GM19395 (cell line): ENCODE measurements at regions not wholly inside any gene's neighbourhood (a gene's known extent, or its start where the extent isn't known, plus 50 kb on each side); places are given as distances from the start of the nearest gene placed in this dataset.
"Not testable (repeated sequence)": the region's sequence is repeated elsewhere in the genome, so short reads cannot be mapped to it uniquely, and the experiment has no call there.

Source experiments
- ATAC-seq: cut with Tn5 transposase; IDR thresholded peaks from one replicate; pipeline ENCODE4 v1.9.1; 2021; ENCODE audit warnings: mild to moderate bottlenecking, moderate library complexity; ENCODE audit not compliant: unreplicated experiment

DNA sequence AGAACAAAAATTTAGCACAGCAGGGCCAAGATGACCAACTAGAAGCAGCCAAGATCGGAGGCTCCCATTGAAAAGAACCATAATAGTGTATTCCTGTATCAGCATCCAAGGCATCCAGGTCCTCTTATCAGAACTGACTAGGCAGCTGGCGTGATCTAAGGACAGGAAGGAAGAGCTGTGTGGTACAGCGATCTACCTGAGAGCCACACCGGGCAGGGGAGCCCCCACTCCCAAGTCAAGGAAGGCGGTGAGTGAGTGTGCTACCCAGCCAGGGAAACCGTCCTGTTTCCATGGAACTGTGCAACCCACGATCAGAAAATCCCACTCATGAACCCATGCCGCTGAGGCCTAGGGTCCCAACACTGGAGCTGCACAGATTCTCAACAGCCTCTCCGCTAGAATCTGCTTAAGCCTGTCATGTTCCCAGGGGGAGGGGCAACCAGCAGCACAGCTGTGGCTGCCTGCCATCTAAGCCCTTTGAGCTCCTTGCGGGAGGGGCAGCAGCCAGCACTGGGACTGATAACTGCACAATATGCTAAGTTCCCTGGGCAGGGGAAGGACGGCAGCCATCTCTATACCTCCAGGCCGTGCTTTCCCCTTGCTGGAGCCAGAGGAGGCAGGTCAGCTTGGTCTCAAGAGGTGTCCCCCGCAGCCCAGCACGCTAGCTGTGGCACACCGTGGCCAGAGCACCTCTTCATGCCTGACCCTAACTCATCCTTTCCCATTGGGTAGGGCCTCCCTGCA is 213.0 kb upstream of the SMIM30 start:
- ATAC-seq, result no peak

- no peak for ATAC-seq
Measured at GRCh38 chr7:113321201-113321600, 202.8 kb upstream of the SMIM30 start.

DNA sequence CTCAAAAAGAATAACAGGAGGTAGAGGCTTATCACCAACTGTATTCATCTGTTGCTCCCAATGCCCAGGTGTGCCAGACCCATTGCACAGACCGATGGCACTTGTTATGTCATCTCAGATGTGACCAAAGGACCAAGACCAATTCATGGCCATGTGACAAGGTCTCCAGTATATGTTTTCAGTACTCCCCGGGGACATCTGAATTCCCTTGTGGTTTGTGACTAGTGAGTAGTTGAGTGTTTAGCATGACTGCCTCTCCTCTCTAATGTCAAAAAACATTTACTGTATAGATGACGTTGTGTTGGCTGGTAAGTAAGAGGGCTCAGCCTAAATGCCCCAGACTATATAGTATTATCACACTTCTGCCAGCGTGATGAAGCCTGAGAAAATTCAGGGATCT is 202.1 kb upstream of the SMIM30 start:
- ATAC-seq, result no peak

DNA sequence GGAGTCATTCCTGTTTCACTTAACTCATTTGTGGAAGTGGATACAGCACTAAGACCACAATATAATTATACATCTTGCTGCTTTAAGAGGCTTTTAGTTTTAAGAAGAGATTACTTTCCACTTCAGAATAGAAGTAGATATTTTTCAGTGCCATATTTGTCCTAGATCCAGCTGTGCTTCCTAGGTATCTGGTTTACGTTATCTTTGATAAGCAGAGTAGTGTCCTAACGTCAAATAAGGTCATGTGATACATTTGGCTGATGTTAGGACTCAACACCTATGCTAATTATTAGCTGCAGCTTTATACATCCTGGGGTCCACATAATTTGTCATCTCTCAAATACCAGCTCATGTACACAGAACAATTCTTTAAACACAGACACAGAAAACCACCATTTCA is 196.2 kb upstream of the SMIM30 start:
- ATAC-seq, result no peak

- no peak for ATAC-seq
Measured at GRCh38 chr7:113308399-113308798, 190.0 kb upstream of the SMIM30 start.

GRCh38 chr7:113307147-113307546 is 188.8 kb upstream of the SMIM30 start:
- no peak for ATAC-seq

DNA sequence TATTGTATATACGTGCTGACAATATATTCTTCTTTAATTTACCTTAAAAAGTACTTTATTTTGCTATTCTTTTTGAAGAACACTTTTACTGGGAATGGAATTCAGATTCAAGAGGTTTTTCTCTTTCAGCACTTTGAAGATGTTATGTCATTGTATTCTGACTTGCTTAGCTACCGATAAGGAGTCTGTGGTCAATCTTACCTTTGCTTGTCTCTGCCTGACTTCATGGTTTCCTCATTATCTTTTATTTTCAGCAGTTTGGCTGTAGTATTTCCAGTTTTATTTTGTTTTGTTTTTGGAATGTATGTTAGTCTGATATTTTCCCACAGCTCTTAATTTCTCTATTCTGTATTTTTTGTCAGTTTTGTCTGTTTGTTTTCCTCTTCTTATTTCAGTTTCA is 187.9 kb upstream of the SMIM30 start:
- no peak for ATAC-seq

DNA sequence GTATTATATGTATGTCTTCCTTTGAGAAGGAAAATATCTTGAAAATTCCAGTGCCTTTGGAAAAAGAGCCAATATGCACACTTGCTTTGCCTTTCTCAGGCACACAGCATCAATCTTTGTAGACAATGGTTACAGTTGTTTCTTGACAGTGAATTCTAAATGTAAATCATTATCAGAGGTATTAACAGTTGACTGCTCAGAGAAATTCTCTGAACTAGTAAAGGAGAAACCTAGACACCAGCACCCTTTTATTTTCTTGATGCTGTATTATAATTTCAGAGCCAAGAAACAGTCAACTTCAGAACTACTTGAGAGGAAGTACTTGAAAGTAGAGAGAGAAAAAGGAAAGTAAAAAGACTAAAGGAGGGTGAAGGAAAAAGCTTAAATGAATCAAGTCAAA is 185.8 kb upstream of the SMIM30 start:
- ATAC-seq, result no peak

DNA sequence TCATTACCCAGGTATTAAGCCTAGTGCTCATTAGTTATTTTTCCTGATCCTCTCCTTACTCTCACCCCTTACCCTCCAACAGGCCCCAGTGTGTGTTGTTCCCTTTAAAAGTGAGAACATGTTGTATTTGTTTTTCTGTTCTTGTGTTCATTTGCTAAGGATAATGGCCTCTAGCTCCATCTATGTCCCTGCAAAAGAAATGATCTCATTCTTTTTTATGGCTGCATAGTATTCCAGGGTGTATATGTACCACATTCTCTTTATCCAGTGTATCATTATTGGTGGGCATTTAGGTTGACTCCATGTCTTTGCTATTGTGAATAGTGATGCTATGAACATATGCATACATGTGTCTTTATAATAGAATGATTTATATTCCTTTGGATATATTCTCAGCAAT is 185.0 kb upstream of the SMIM30 start:
- not testable (repeated sequence) for ATAC-seq

- ATAC-seq, result no peak
Measured at GRCh38 chr7:113301983-113302382, 183.6 kb upstream of the SMIM30 start.

DNA sequence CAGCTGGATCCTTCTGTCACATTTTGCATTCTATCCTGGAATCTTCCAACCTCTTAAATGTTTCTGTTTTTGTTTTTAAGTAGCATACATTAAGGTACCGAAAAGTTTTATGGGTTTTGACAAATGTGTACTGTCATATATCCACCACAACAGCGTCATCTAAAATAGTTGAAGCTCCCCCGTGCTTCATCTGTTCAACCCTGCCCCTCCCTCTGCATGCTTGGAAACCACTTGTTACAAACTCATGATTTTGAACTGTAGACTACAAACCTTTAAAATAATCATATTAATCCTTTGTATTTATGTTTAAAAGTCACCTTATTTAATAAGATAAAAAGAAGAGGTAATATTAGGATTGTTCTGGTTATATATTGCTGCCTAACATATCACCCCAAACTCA is 182.8 kb upstream of the SMIM30 start:
- ATAC-seq, result no peak

DNA sequence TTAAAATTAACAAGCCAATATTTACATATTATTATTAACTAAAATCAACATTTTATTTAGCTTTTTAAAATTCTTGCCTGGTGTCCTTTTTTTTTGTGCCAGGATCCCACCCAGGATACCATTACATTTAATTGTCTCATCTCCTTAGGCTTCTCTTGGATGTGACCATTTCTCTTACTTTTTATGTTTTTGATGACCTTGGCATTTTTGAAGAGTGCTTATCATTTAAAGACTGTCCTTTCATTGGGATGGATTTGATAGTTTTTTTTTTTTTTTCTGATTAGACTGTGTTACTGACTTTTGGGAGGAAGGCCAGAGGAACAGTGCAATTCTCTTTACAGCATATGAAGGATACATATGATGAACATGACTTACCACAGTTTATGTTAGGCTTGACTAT is 181.4 kb upstream of the SMIM30 start:
- no peak for ATAC-seq

DNA sequence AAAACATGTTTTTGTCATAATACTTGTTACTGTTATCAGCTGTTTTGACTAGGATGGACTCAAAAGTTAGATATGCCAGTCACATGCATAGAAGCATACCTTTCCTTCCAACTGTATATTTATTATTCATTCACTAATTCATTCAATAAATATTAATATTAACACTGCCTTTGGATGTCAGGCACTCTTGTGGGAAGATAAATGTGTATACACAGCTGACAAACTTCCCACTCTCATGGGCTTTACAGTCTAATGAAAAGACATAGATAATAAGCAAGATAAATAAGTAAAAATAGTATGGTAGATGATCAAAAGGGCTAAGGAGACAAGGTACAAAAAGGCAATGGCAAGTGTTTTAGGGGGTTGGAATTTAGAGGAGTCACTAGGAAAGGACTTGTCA is 180.1 kb upstream of the SMIM30 start:
- no peak for ATAC-seq

GRCh38 chr7:113294750-113295149 is 176.4 kb upstream of the SMIM30 start:
- ATAC-seq, result no peak

- ATAC-seq, result no peak
Measured at GRCh38 chr7:113292105-113292504, 173.8 kb upstream of the SMIM30 start.

GRCh38 chr7:113291058-113291457 is 172.7 kb upstream of the SMIM30 start:
- ATAC-seq, result no peak

GRCh38 chr7:113289140-113289740 is 170.9 kb upstream of the SMIM30 start:
- ATAC-seq, result peak; percentile 69

- ATAC-seq, result no peak
Measured at GRCh38 chr7:113285411-113285810, 167.1 kb upstream of the SMIM30 start.

DNA sequence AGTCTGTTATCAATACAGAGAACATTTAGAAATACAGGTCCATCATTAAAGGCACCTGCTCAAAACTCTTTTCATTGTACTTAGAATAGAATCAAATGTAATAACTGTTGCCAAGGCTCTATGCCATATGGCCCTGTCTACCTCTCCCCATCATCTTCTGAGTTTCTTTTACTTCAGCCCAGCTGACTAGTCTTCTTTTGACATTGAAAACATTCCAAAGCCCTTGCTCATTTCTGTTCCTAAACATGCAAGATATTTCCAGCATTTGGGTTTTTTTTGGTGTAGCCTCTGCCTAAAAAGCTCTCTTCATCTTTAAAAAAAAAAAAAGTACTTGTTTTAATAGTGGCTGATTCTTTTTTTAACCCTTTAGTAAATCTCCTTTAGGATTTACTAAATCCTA is 165.5 kb upstream of the SMIM30 start:
- ATAC-seq, result no peak

DNA sequence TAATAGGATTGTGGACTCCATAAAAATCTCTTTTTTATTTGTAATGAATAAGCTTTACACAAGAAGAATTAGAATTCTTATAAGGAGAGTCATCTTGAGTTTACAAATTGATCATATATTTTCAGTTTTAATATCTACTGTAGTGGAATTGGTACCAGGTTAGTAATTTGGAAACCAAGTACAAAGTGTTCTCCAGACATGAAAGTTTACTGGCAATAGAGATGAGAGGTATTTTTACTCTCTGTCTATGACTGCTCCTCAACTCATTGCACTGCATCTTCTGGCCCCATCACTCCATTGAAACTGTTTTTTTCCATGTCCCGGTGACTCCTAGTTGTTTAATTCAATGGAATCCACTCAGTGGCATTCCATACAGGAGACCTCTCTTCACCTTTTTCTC is 164.5 kb upstream of the SMIM30 start:
- ATAC-seq, result no peak

DNA sequence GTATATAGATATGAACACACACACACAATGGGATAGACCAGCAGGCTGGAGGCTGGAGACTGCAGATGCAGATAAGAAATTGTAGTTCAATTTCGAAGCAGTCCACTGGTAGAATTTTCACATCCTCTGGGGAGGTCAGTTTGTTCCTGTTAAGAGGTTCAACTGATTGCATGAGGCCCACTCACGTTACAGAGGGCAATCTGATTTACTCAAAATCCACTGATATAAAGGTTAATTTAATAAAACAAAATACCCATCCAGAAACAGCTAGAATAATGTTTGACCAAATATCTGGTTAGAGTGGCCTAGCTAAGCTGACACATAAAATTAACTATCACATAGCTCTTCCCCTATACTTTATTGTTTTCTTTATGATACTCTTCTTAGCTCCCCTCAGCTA is 162.9 kb upstream of the SMIM30 start:
- no peak for ATAC-seq

DNA sequence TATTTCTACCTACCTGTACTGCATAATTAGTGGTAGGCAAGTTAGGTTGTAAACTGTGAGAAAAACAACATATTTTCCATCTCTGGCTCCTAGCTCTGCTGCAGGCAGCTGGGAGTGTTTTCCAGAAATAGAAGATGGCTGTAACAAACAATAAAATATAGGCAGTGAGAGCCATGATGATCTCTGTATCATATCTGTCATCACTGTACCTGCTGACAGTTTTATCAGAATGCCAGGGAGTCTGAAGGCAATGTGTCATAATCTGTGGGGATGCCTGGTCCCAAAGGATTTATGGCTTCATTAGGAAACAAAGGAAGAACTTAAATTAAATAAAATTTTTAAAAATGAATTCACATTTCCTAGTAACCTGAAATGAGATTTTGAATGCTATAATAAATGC is 160.9 kb upstream of the SMIM30 start:
- ATAC-seq, result no peak

DNA sequence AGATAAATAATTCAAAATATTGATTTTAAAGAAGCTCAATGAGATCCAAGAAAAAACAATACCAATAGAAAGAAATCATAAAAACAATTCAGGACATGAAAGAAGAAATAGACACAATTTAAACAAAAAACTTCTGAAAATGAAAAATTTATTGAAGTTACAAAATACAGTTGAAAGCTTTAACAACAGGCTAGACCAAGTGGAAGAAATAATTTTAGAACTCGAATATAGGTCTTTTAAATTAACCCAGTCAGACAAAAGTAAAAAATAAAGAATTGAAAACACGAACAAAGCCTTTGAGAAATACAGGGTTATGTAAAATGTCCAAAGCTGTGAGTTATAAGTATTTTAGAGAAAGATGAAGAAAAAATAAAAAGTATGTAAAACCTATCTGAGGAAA is 152.4 kb upstream of the SMIM30 start:
- ATAC-seq, result no peak
